Tibial nerve (tissue), 4 donors: ENCODE measurements at regions not wholly inside any gene's neighbourhood (a gene's known extent, or its start where the extent isn't known, plus 50 kb on each side); places are given as distances from the start of the nearest gene placed in this dataset.
"Not testable (repeated sequence)": the region's sequence is repeated elsewhere in the genome, so short reads cannot be mapped to it uniquely, and the experiment has no call there.

Source experiments
- DNase-seq, 2 donors: peaks; one replicate each; pipeline ENCODE4 v3.0.0-alpha.2; 2019; ENCODE audit warnings: low spot score in 2 of 2
- H3K27ac ChIP-seq, 4 donors: fragments of 200-600 bp; sonication (generic) in 3 of 4; one replicate each; pipeline ENCODE4 v1.5.1; 2017 to 2019; ENCODE audit warnings: mild to moderate bottlenecking in 1 of 4
- H3K27me3 ChIP-seq, 2 donors: fragments of 200-600 bp; sonication (generic) in 1 of 2; one replicate each; pipeline versions ENCODE4 v1.5.1 to v1.6.0; 2017 to 2019
- H3K36me3 ChIP-seq, 3 donors: fragments of 200-600 bp; sonication (generic); one replicate each; pipeline ENCODE4 v1.5.1; 2018 to 2019
- H3K4me1 ChIP-seq, 4 donors: fragments of 200-600 bp; sonication (generic) in 3 of 4; one replicate each; pipeline ENCODE4 v1.5.1; 2017 to 2019
- H3K4me3 ChIP-seq, 4 donors: fragments of 200-600 bp; sonication (generic) in 3 of 4; one replicate each; pipeline ENCODE4 v1.5.1; 2017 to 2019; ENCODE audit warnings: mild to moderate bottlenecking in 1 of 4, moderate library complexity in 1 of 4
- H3K9me3 ChIP-seq, 4 donors: fragments of 200-600 bp; sonication (generic) in 3 of 4; one replicate each; pipeline ENCODE4 v1.5.1; 2017 to 2019
- CTCF ChIP-seq, 5 experiments: fragments of 200-600 bp in 3 of 5; fragments of 450-650 bp in 2 of 5; sonication (generic) in 3 of 5; IDR thresholded peaks; one replicate each; pipeline ENCODE4 v1.5.1; 2016 to 2019; ENCODE audit warnings: antibody characterized with exemption in 5 of 5, mild to moderate bottlenecking in 3 of 5, moderate library complexity in 2 of 5
- EP300 ChIP-seq, 2 donors: sonication (generic); formaldehyde crosslinking; IDR thresholded peaks; one replicate each; pipeline ENCODE4 v1.6.1; 2017; ENCODE audit warnings: antibody characterized with exemption in 2 of 2, mild to moderate bottlenecking in 1 of 2
- POLR2A ChIP-seq, 2 donors: fragments of 450-650 bp; IDR thresholded peaks; one replicate each; pipeline ENCODE4 v1.6.1; 2017; ENCODE audit warnings: antibody characterized with exemption in 2 of 2, mild to moderate bottlenecking in 2 of 2, moderate library complexity in 2 of 2
- whole genome bisulfite sequencing, 2 donors: methylation state at CpG; one replicate each; pipeline ENCODE4 v1.1.5; 2018; 5-methylcytosine and 5-hydroxymethylcytosine counted together

- no peaks in the 10 kb centered on the region for H3K27me3 ChIP-seq
- no peaks in the 10 kb centered on the region for H3K36me3 ChIP-seq
- no peak overlapping the region for H3K27ac ChIP-seq
- no peak for TF ChIP-seq CTCF (IDR thresholded peaks at IDR 0.05)
- no peak for TF ChIP-seq EP300 (IDR thresholded peaks at IDR 0.05)
- no peak for TF ChIP-seq POLR2A (IDR thresholded peaks at IDR 0.05)
- no peak overlapping the region for H3K4me3 ChIP-seq
- H3K4me1 ChIP-seq = no peaks in the 10 kb centered on the region
- DNase-seq = no peak
- 78 to 94% methylated on average over 1 of the region's 1 CpG for WGBS, 2 donors
- peaks cover 0 to 4% (median 0%) of the 10 kb centered on the region in 4 donors for H3K9me3 ChIP-seq
Measured at GRCh38 chr13:90331974-90332373, 1015.5 kb upstream of the MIR17HG start.

DNA sequence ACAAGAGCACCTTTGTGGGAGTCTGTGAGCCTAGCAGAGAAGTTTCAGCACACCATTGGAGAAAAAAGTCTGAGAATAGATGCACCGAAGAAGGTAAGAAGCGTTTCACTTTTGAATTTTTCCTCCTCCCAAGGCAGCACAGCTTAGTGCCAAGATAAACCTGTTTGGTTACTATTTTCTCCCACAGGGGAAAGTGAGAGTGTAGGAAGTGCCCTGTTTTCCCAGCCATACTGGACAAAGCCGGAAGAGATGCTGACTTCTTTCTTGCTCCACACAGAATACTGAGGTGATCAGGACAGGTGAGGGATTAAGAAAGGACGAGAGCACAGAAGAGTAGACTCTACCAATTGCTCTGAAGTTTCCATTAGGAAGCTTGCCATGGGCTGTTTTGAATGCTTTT, 1011.0 kb upstream of the MIR17HG start:
- Histone ChIP-seq H3K36me3 (no peaks in the 10 kb centered on the region), H3K9me3 (peaks cover 0 to 10% (median 0%) of the 10 kb centered on the region in 4 donors), H3K4me1 (no peaks in the 10 kb centered on the region), H3K27ac (no peak overlapping the region), H3K4me3 (no peak overlapping the region), H3K27me3 (no peaks in the 10 kb centered on the region)
- WGBS, 2 donors = 65 to 68% methylated on average over 4 of the region's 4 CpGs
- no peak for DNase-seq
- TF ChIP-seq POLR2A (IDR thresholded peaks at IDR 0.05) = no peak
- no peak for TF ChIP-seq CTCF (IDR thresholded peaks at IDR 0.05)
- TF ChIP-seq EP300 (IDR thresholded peaks at IDR 0.05) = no peak

- H3K27me3 ChIP-seq, DNase-seq, H3K4me3 ChIP-seq, H3K4me1 ChIP-seq, H3K36me3 ChIP-seq, H3K27ac ChIP-seq: not testable (repeated sequence)
- peaks cover 0 to 11% (median 0%) of the 10 kb centered on the region in 4 donors for H3K9me3 ChIP-seq
- WGBS, 2 donors = 91 to 96% methylated on average over 1 of the region's 1 CpG
Measured at GRCh38 chr13:90341348-90341747, 1006.1 kb upstream of the MIR17HG start.

DNA sequence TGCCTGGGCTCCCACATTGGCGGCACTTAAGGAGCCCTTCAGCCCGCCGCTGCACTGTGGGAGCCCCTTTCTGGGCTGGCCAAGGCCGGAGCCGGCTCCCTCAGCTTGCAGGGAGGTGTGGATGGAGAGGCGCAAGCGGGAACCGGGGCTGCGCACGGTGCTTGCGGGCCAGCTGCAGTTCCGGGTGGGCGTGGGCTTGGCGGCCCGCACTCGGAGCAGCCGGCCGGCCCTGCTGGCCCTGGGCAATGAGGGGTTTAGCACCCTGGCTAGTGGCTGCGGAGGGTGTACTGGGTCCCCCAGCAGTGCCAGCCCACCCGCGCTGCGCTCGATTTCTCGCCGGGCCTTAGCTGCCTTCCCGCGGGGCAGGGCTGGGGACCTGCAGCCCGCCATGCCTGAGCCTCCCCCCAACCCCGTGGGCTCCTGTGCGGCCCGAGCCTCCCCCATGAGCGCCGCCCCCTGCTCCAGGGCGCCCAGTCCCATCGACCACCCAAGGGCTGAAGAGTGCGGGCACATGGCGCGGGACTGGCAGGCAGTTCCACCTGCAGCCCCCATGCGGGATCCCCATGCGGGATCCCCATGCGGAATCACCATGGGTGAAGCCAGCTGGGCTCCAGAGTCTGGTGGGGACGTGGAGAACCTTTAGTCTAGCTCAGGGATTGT, 998.9 kb upstream of the MIR17HG start:
- not testable (repeated sequence) for H3K4me1 ChIP-seq, H3K9me3 ChIP-seq, H3K36me3 ChIP-seq, H3K27ac ChIP-seq, DNase-seq, H3K27me3 ChIP-seq, H3K4me3 ChIP-seq
- 96 to 97% methylated on average over 21 to 24 of the region's 42 CpGs for WGBS, 2 donors

DNA sequence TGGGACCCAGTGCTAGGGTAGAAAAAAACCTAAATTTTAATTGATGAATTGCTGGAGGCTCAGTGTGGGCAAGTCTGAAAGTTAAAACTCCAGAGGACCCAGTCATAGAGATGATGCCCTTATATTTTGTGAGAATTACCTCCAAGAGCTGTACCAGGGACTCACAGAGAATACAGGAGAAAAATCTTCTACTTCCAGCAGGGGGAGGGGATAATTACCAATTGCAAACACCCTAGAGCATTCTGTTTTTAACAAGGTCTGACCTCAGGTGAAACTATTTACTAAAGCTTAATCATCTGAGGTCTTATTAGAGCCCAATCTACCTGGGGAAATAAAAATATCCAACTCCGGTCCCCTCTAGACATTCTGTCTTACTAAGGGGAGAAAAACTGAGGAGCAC, 994.7 kb upstream of the MIR17HG start:
- DNase-seq = no peak
- Histone ChIP-seq H3K4me1 (no peaks in the 10 kb centered on the region), H3K27me3 (no peaks in the 10 kb centered on the region), H3K4me3 (no peak overlapping the region), H3K27ac (no peak overlapping the region), H3K9me3 (peaks cover 0 to 6% (median 0%) of the 10 kb centered on the region in 4 donors), H3K36me3 (no peaks in the 10 kb centered on the region)
- 89 to 95% methylated on average over 1 of the region's 1 CpG for WGBS, 2 donors
- no peak for TF ChIP-seq POLR2A (IDR thresholded peaks at IDR 0.05)
- TF ChIP-seq CTCF (IDR thresholded peaks at IDR 0.05) = no peak
- no peak for TF ChIP-seq EP300 (IDR thresholded peaks at IDR 0.05)

DNA sequence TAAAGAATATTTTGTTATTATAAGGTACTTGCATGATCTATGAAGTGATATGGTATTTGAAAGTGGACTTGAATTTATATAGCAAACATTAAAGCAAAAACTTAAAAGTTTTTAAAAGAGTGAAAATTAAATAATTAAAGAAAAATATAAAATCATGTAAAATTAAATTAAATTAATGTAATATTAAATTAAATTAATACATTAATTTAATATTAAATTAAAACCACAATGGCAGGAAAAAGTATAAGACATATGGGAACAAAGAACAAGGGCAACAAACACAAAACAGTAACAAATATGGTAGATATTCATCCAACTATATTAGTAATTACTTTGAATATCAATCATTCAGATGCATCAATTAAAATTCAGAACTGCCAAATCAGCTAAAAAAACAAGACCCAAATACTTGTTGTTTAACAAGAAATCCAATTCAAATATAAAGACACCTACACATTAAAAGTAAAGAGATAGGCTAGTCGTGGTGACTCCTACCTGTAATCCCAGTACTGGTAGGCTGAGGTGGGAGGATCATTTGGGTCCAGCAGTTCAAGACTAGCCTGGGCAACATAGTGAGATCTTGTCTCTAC, 992.2 kb upstream of the MIR17HG start:
- TF ChIP-seq CTCF (IDR thresholded peaks at IDR 0.05) (no peak), EP300 (IDR thresholded peaks at IDR 0.05) (no peak), POLR2A (IDR thresholded peaks at IDR 0.05) (no peak)
- H3K27me3 ChIP-seq = no peaks in the 10 kb centered on the region
- H3K4me3 ChIP-seq = no peak overlapping the region
- no peaks in the 10 kb centered on the region for H3K36me3 ChIP-seq
- DNase-seq = no peak
- H3K9me3 ChIP-seq = no peaks in the 10 kb centered on the region
- no peak overlapping the region for H3K27ac ChIP-seq
- WGBS, 2 donors = 87 to 96% methylated on average over 1 of the region's 1 CpG
- no peaks in the 10 kb centered on the region for H3K4me1 ChIP-seq
